ENCODE measurements at regions not wholly inside any gene's neighbourhood (a gene's known extent, or its start where the extent isn't known, plus 50 kb on each side); places are given as distances from the start of the nearest gene placed in this dataset.
A peak's percentile ranks its signal among the peaks of the same experiment; 100 is the strongest.

DNA sequence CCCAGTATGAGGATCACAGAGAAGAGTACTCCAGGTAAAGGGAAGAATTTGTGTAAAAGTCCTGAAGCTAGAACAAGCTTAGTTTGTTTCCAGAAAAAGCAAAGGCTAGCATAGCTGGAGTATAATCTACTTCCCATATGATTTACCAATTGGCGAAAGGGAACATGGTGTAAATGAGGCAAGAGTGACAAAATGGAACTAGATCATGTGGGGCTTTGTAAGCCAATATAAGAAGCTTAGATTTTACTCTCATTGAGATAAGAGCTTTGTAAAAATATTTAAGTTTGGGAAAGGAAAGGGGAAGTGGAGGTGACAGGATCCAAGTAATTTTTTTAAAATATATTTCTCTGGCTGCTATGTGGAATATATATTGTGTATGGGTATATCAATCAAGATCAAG lies 234.9 kb downstream of the KCTD12 start:
- DNase-seq: no peak

DNA sequence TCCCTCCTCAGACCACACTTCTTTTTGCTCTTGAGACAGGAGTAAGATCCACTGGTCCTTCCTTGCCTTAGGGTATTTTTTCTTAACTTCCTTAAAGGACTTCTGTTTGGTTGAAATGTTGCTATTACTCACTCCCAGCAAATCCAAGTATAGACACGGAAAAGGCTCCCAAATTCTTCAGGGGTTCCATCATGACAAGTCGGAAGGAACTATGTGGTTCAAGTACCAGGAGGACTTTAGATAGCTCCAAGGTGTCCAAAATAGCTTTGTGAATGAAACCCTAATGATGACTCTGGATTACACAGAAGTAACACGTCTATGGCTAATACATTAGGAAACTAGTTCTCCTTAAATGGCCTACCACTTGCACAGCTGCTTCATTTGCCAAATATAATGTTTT lies 238.7 kb downstream of the KCTD12 start:
- no peak for DNase-seq

DNA sequence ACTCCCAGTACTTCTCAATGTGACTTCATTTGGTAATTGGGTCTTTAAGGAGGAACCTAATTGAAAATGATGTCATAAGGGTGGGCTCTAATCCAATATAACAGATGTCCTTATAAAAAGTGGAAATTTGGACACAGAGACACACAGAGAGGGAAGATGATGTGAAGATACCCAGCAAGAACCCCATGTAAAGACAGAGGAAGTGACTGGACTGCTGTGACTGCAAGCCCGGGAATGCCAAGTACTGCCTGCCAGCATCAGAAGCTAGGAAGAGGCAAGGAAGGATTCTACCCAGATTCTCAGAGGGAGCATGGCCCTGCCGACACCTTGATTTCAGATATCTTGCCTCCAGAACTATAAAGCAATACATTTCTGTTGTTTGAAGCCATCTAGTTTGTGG lies 239.3 kb downstream of the KCTD12 start:
- no peak for DNase-seq

DNA sequence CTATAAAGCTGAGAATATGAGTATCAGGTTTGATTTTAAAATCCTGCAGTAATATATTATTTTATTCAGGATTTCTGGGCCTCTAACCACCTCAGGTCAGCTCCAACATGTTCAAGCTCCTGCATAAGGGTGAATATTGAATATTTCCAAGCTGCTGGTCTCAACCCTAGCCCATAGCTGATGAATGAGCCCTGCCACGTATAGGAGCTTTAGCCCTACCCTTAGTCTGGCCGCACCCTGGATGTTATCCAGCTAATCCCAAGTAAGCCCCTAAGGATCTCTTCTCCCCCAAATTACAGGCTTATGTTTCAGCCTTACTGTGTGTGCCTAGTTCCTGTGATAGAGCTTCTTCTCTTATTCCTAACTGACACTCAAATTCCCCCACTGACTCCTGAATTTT lies 240.6 kb downstream of the KCTD12 start:
- no peak for DNase-seq

DNA sequence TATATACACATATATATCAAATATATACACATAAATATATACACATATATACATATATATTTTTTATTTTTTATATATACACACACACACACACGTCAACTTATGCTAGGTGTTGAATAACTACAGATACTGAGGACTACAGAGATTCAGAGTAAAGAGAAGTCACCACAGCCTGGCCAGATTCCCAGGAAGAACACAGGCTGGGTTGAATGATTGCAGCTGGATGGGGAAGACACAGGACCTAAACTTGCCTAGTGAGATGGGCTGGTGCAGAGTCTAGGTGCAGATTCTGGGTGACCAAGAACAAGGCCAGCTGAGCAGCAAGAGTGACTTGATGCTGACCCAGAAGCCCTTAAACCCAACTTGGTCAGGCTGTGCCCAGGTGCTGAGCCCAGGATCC lies 241.3 kb downstream of the KCTD12 start:
- DNase-seq: no peak

DNA sequence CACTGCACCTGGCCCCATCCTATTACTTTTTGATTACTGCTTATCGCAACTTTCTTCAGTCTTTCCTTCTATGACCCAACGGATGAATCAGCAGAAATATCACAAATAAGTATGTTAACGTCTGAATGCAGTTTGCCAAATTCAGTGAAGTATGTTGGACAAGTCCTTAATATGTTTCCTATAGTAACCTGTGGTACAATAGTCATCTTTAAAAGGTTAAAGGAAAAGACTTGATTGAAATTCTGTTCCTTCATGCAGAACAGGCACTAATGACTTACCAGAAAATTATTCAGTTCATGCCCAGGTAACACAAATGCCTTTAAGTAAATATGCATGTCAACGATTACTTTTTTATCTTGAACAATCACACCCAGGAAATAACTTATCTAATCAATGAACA lies 242.6 kb downstream of the KCTD12 start:
- DNase-seq: no peak

DNA sequence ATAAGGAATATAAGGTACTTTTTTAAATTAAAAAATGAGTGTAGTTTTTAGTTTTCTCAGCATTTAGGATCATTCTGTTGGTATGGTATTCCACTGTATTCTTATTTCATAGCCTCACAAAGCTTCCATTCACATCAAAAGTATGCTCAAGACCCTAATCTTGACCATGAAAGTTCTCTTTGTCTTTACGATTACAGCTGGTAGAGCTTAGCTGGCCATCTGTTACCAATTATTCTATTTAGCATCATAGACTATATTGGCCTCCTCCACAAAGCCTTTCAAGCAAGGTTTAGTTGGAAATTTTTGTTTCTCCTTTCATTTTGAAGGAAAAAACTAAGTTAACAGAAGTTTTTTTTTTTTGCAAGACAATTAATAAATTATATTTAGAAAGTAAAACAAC lies 245.1 kb downstream of the KCTD12 start:
- DNase-seq: no peak

DNA sequence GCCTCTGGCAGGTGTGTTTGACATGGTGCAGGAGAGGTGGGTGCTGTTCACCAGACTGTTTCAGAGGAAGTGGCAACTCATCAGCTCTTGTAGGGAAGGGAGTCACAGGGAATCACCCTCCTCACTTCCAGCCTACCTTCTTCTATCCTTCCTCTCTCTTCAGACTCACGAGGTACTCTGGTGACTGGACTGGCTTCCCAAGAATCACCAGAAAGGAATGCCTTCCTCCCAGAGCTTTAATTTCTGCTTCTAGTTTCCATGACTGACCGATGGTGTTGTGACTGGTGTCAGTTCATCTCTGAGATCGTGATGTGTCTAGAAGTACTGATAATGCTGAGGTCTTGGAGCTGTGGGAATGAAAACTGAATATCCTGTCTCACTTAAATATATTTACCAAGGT lies 247.3 kb downstream of the KCTD12 start:
- DNase-seq: no peak

DNA sequence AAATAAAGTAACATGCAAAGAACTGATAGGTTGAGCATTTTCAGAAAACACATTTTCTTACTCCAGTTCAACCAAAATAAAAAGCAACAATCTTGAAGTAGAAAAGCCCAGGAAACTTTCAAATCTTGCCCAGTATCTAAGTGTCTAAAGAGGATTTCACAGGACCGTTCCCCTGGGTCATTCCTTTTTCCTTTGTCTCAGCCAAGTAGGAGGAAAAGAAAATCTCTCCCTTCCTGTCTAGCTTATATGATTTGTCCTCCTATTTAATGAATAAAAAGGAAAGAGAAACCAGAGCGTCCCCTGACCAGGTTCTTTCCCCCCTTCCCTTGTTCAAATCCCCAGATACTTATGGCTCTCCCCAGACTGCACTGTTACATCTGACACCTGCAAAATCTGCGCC lies 248.0 kb downstream of the KCTD12 start:
- no peak for DNase-seq

DNA sequence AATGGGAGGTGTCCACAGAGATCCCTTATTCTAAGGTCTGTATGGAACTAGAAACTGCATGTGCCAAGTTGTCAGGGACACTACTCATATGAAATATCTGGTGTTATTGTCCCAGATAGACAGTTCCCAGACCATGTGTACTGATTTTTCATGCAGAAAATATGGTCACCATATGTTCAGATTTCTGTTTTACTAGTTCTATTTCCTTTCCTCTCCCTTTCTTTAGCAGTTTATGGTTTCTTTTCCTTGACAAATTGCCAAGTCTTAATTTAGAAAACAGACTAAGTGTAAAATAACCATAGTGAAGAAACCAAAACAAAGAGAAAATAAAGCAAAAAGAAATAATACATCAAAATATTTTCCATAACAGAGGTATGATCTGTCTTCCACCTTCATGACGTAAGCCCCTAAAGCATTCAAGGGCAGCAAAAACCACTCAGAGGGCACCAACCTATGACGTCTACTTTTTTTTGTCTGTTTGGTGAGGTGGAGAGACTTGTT lies 248.5 kb downstream of the KCTD12 start:
- peak; percentile 34 to 79 for DNase-seq

DNA sequence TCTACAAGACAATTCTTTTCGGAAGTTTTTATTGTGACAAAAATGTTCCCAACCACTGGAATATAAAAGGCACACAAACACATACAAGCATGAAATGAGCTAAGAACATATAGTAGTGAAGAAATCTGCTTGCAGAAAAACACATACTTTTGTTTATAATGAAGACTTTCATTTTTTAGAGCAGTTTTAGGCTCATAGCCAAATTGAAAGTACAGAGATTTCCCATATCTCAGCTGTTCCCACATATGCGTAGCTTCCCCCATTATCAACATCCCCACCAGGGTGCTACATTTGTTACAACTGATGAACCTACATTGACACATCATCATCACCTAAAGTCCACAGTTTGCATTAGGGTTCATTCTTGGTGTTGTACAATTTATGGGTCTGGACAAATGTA lies 249.4 kb downstream of the KCTD12 start:
- no peak for DNase-seq

DNA sequence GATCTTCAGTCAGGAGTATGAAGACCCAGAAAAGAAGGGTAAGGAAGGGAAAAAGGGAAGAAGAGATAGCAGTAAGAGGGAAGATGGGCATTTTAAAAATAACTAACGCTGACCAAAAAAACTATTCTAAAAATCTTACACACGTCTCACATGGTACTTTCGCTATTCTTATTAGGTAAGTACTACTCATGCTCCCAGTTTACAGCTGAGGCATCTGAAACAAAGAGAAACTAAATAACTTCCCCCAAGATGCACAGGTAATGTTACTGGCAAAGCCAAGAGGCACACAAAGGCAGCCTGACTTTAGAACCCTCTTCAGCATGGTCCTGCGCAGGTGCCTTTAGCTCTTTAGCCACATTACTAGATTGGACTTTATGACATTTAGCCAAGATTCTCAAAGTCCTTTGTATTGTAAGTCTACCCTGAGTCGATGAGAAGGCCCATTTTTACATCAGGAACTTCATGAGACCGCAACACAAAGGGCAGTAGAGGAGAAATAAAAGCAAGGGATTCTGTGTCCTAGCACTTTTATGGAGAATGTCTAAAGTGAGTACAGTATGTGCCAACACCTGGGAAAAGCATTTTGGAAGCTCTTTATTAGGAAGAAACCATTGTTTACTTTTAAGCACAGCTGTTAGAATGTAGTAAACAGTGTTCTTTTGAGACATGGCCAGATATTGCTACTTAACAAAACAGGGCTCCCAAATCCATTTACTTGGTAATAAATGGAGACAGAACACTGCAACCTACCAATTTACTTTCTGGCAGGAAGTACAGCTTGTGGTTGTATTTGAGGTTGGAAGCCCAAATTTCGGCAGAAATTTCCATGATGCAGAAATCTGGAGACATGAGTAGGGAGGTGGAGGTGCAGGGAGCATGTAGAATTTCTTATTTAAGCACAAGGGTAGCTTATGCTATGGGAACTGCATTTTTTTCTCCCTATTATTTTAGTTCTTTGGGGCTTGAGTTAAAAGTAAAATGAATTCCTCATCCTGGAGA lies 250.7 kb downstream of the KCTD12 start:
- no peak for DNase-seq

DNA sequence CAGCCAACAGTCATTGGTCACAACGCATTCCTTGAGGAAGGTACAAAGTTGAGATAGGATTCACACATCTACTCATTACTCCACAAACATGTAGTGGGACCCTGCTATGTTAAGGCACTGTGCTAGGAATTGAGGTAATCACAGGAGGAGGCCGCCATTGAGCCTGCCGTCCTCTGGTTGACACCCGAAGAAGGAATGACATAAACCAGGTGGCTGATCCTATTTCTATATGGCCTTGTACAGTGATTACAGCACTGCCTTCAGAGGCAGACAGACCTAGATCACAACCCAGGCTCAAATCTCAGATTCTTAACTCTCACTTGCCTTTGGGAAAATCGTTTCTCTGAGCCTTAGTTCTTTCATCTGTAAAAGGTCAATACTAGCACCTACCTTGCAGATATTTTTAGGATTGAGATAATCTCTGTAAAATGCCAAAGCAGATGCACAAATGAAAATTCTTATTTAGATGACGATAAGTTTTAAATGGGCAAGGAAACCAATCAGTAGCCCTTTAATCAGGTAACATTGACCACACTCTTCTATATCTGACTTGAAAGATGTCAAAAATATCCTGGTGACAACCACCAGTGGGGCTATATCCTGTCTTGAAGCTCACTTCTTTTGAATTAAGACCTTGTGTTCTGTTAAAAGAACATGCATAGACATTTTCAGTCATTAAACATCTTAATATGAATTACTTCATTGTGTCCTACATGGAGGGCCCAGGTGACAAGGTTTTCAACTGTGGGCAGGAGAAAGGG lies 251.6 kb downstream of the KCTD12 start:
- DNase-seq: no peak

DNA sequence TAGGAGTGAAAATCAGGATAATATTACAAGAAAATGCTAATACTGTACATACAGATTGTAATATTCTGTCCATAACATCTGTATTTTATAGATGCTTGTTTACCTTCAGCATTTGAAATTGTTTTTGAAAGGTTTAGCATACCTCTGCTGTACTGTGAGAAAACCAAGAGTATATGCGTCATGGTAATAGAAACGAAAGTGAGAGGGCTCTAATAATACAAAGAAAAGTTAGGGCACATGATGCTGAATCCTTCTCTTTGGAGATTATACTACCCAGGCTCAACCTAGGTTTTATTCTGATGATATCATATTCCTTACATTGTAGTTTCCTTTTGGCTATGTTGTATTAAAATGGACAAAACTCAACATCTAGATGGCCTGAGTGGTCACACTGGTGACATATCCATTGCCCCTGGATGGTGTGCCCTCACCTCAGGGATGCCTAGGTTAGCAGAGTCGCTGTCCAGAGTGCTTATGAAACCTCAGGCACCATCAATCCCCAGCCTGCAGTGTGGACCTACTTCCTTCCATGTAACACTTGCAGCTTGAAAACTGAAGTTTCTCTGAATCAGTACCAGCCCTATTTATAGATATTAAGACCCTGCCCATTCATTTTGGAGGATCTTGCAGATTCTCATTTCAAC lies 253.7 kb downstream of the KCTD12 start:
- no peak for DNase-seq

DNA sequence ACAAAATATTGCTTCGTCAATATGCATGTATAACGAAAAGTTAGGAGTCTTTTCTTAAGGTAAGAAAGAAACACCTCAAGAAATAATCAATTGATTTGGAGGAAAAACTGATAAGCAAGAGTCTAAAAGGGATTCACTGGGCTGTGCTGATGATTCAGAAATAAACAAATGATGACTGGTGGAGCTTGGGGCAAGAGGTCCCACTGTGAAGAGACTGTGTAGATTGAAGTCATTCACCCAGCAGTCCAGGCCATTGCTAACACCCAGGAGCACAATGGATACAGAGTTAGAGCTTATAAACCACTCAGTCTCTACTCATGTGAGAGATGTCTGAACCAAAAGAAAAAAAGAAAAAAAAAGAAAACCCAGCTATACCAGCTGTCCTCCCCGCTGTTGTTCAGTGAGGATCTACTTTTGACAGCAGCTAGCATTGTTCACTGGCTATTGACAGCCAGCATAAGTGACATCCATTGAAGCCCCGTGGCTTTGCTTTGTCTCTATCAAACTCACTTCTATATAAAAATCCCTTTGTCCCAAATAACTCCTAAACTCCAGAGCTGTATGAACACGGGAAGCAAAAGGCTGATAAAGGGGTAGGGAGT lies 255.5 kb downstream of the KCTD12 start:
- no peak for DNase-seq

DNA sequence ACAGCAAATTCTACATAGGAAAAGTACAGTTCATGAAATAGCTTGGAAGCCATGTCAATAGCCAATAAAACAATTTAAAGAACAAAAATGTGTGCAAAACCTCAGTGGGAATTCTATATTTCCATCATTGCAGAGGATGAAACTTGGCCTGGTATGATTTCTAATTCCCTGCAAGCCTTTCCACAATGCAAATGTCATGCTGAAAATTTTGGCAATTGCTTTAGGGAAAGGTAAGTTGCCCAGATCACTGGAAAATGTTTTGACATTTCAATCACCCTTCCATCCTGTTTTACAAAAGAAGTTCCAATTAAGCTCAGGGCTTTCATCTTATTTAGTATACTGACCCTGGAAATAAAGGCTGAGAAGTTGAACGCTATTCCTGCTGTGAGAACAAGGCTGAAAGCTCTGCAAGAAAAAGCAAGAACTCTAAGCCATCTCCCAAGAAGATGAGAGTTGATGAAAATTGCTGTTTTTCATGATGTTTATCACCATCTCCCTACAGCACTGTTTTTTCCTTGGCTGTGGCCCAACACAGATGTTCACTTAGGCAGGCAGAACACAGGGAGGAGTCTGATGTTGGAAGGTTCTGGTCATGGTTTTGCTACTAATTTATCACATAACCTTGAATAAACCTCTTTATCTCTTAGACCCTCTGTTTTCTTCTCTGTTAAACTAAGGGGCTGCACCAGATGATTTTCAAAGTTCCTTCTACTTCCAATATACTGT lies 263.7 kb downstream of the KCTD12 start:
- DNase-seq: no peak

DNA sequence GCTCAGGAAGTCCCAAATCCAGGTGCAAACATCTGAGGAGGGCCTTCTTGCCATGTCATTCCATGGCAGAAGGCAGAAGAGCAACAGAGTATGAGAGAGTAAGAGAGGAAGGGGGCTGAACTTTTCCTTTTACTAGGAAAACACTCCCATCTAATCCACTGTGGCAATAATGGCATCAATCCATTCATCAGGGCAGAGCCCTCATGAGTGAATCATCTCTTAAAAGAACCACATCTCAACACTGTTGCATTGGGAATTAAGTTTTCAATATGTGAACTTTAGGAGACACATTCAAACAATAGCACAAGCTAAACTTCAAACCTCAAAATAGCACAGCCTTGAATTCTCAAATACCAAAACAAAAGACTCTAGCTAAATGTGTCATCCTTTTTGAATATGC lies 264.5 kb downstream of the KCTD12 start:
- no peak for DNase-seq

DNA sequence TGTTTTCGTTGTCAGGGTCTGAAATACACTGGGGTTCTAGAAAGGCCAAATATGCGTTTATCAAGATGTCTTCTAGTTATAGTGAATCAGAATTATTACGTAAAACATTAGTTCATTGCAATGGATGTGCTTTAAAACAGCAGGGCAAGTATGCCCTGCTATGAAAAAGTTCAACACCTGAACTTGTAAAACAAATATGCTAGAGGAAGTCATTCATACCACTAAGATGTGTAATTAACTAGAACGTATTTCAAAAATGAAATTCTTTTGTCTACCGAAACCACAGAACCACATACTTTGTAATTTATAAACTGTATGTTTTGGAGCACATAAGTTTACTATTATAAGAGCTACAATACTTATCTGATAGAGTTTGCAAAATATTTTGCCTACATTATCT lies 266.2 kb downstream of the KCTD12 start:
- no peak for DNase-seq

DNA sequence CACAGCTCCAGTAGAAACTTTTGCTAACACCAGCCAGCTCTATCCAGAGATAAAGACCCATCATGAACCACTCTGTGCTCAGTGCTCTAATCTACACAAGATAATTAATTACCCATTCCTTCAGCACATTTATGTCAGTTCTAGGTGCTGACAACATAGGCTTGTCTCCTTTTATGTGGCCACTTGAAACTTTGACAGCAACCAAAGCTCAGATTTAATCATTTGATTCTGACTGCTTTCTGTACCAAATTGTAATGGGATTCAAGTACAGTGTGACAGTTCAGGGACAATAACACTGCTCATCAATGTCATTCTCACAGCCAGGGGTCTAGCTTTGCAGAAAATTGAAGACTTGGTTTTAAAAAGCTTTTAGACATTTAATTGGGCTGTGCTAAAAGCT lies 266.6 kb downstream of the KCTD12 start:
- DNase-seq: no peak

DNA sequence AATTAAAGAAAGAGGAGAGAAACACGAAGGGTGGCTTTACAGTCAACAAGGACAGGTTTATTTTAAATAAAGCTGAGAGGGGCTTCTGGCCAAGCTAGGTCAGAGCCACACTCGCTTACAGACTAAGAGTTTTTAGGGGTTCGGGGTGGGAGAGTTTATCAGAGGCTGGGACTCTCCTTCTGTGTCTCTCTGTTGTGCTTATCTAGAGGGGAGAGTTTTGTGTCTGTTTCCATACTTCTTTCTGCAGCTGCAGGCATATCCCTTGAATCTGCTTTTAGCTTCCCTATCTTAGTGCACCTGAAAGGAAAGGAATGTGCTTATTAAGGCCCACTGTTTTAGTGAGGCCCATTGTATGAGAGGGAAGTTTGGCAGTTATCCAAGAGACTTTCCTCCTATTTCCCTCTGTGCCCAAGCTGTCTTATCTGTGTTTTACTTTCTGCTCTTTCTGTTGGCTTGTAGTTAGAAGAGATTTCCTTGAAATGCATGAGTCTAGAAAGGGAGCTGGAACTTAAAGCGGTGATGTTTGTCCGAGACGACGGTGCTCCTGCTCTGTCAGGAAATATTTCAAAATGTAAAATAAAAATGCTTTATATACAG lies 275.3 kb downstream of the KCTD12 start:
- DNase-seq: no peak

DNA sequence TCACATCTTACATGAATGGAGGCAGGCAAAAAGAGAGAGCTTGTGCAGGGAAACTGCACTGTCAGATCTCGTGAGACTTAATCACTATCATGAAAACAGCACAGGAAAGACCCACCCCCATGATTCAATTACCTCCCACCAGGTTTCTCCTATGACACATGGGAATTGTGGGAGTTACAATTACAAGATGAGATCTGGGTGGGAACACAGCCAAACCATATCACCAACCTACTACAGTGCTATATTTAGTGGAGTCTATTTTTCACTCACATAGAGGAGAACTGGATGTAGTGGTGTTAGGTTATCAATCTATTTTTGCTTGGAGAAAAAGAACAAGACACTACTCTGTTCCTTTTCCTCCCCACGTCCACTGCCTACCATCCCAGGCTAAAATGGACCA lies 276.6 kb downstream of the KCTD12 start:
- no peak for DNase-seq

DNA sequence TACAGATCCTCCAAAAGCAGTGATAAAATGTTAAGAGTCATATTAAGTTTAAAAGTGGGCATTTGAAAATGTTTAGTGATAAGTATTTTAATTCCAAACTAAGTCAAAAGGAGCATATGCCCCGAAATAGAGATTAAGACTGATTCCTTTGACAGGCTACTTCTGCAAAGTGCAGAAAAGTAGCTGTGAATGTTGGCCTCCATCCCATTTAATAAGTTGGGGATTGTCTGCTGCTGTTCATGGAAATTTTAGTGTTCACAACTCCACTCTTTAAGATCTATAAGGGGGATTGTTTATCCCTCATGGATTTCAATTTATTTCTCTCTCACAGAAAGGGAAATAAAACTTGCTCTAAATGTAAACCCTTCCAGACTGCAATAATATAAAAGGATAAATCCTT lies 278.3 kb downstream of the KCTD12 start:
- no peak for DNase-seq

Data from cerebellar nuclear complex (tissue), 1 donor.